Mesendoderm (in vitro differentiated cells): ENCODE measurements at regions not wholly inside any gene's neighbourhood (a gene's known extent, or its start where the extent isn't known, plus 50 kb on each side); places are given as distances from the start of the nearest gene placed in this dataset.
A peak's percentile ranks its signal among the peaks of the same experiment; 100 is the strongest.

Source experiments
- DNase-seq: peaks from one replicate; pipeline ENCODE4 v3.0.0; 2013
- H2AK5ac ChIP-seq: 2 replicates; pipeline ENCODE4 v1.6.1; 2013; ENCODE audit warnings: low read length, inconsistent platforms
- H2BK120ac ChIP-seq: 2 replicates; pipeline ENCODE4 v1.6.1; 2013; ENCODE audit warnings: low read depth, mild to moderate bottlenecking, low read length, moderate library complexity, mixed read lengths
- H2BK15ac ChIP-seq: replicated peaks from 2 replicates; pipeline ENCODE4 v1.6.1; 2013; ENCODE audit warnings: low read depth, mild to moderate bottlenecking, moderate library complexity
- H2BK5ac ChIP-seq: 2 replicates; pipeline ENCODE4 v1.6.1; 2013; ENCODE audit warnings: low read length, inconsistent platforms
- H3K18ac ChIP-seq: 2 replicates; pipeline ENCODE4 v1.6.1; 2013; ENCODE audit warnings: mild to moderate bottlenecking, low read length, mixed read lengths
- H3K23ac ChIP-seq: one replicate; pipeline ENCODE4 v1.6.1; 2013; ENCODE audit warnings: low read length
- H3K27ac ChIP-seq: 2 replicates; pipeline ENCODE4 v1.5.1; 2013; ENCODE audit warnings: low read depth, mild to moderate bottlenecking, inconsistent platforms, low read length, moderate library complexity
- H3K27me3 ChIP-seq: 2 replicates; pipeline ENCODE4 v1.6.1; 2013; ENCODE audit warnings: low read length, control low read depth, mild to moderate bottlenecking, inconsistent platforms; ENCODE audit not compliant: insufficient read depth, poor library complexity
- H3K36me3 ChIP-seq: 2 replicates; pipeline ENCODE4 v1.6.1; 2013; ENCODE audit warnings: low read length, inconsistent platforms; ENCODE audit not compliant: control insufficient read depth, insufficient read depth
- H3K4ac ChIP-seq: one replicate; pipeline ENCODE4 v1.6.1; 2013; ENCODE audit warnings: low read depth, mild to moderate bottlenecking, low read length, moderate library complexity
- H3K4me1 ChIP-seq: 2 replicates; pipeline ENCODE4 v1.6.1; 2013; ENCODE audit warnings: low read depth, low read length, inconsistent platforms; ENCODE audit not compliant: control insufficient read depth
- H3K4me2 ChIP-seq: 2 replicates; pipeline ENCODE4 v1.6.1; 2013; ENCODE audit warnings: low read length
- H3K4me3 ChIP-seq: 2 replicates; pipeline ENCODE4 v1.5.1; 2013; ENCODE audit warnings: mild to moderate bottlenecking, low read length
- H3K56ac ChIP-seq: one replicate; pipeline ENCODE4 v1.6.1; 2013; ENCODE audit warnings: low read length
- H3K79me1 ChIP-seq: 2 replicates; pipeline ENCODE4 v1.6.1; 2013; ENCODE audit warnings: low read length, inconsistent platforms
- H3K79me2 ChIP-seq: 2 replicates; pipeline ENCODE4 v1.6.1; 2013; ENCODE audit warnings: mild to moderate bottlenecking, low read length; ENCODE audit not compliant: control insufficient read depth, insufficient read depth
- H3K9ac ChIP-seq: 2 replicates; pipeline ENCODE4 v1.6.1; 2013; ENCODE audit warnings: low read length, inconsistent platforms
- H4K5ac ChIP-seq: one replicate; pipeline ENCODE4 v1.6.1; 2013; ENCODE audit warnings: low read length
- H4K8ac ChIP-seq: one replicate; pipeline ENCODE4 v1.6.1; 2013; ENCODE audit warnings: low read depth, mild to moderate bottlenecking, control low read depth, low read length, moderate library complexity
- WGBS: extraction: QIAGEN DNeasy Blood & Tissue Kit; methylation state at CpG from one replicate; pipeline ENCODE4 v1.1.7; 2013; ENCODE audit warnings: low lambda C conversion rate, missing lambda C conversion rate; ENCODE audit not compliant: insufficient coverage; ENCODE audit errors: extremely low coverage; 5-methylcytosine and 5-hydroxymethylcytosine counted together

- no peaks in the 10 kb centered on the region for H3K79me1 ChIP-seq
- H3K4me1 ChIP-seq = no peaks in the 10 kb centered on the region
- H3K56ac ChIP-seq = no peak overlapping the region
- H3K4ac ChIP-seq = no peak overlapping the region
- H4K8ac ChIP-seq = no peak overlapping the region
- H3K23ac ChIP-seq = no peak overlapping the region
- no peak overlapping the region for H3K4me2 ChIP-seq
- no peaks in the 10 kb centered on the region for H3K27me3 ChIP-seq
- no peak overlapping the region for H2BK120ac ChIP-seq
- H3K27ac ChIP-seq = no peak overlapping the region
- H3K18ac ChIP-seq = no peak overlapping the region
- DNase-seq = no peak
- no peak overlapping the region for H3K4me3 ChIP-seq
- H4K5ac ChIP-seq = no peak overlapping the region
- H3K9ac ChIP-seq = no peak overlapping the region
- no CpG with 5 or more reads among the region's 10 CpGs for WGBS
- H3K36me3 ChIP-seq = no peaks in the 10 kb centered on the region
- H3K79me2 ChIP-seq = no peaks in the 10 kb centered on the region
- H2BK5ac ChIP-seq = no peak overlapping the region
- H2BK15ac ChIP-seq = no peak overlapping the region
- H2AK5ac ChIP-seq = no peak overlapping the region
These were observed 179.9 kb upstream of the PELI2 start for GRCh38 chr14:55938249-55938791.

GRCh38 chr14:55942076-55942654, 176.0 kb upstream of the PELI2 start:
- H3K27me3 ChIP-seq = no peaks in the 10 kb centered on the region
- no peak overlapping the region for H3K56ac ChIP-seq
- H3K36me3 ChIP-seq = no peaks in the 10 kb centered on the region
- H3K27ac ChIP-seq = no peak overlapping the region
- no peak overlapping the region for H3K4me2 ChIP-seq
- H3K79me1 ChIP-seq = no peaks in the 10 kb centered on the region
- no peak overlapping the region for H3K4ac ChIP-seq
- H3K4me3 ChIP-seq = no peak overlapping the region
- no CpG with 5 or more reads among the region's 4 CpGs for WGBS
- H3K9ac ChIP-seq = no peak overlapping the region
- no peak for DNase-seq
- H3K23ac ChIP-seq = no peak overlapping the region
- no peak overlapping the region for H2BK120ac ChIP-seq
- H3K18ac ChIP-seq = no peak overlapping the region
- H2BK5ac ChIP-seq = no peak overlapping the region
- no peak overlapping the region for H4K5ac ChIP-seq
- no peak overlapping the region for H4K8ac ChIP-seq
- no peak overlapping the region for H2BK15ac ChIP-seq
- no peak overlapping the region for H2AK5ac ChIP-seq
- H3K79me2 ChIP-seq = no peaks in the 10 kb centered on the region
- no peaks in the 10 kb centered on the region for H3K4me1 ChIP-seq

GRCh38 chr14:55942826-55943225, 175.4 kb upstream of the PELI2 start:
- Histone ChIP-seq H3K4ac (no peak overlapping the region), H3K4me1 (no peaks in the 10 kb centered on the region), H3K56ac (no peak overlapping the region), H3K27me3 (no peaks in the 10 kb centered on the region), H4K5ac (no peak overlapping the region), H2AK5ac (no peak overlapping the region), H4K8ac (no peak overlapping the region), H3K27ac (no peak overlapping the region), H3K4me2 (no peak overlapping the region), H2BK5ac (no peak overlapping the region), H3K36me3 (no peaks in the 10 kb centered on the region), H3K79me1 (no peaks in the 10 kb centered on the region), H3K18ac (no peak overlapping the region), H3K4me3 (no peak overlapping the region), H3K9ac (no peak overlapping the region), H2BK120ac (no peak overlapping the region), H3K23ac (no peak overlapping the region), H2BK15ac (no peak overlapping the region), H3K79me2 (no peaks in the 10 kb centered on the region)
- DNase-seq = no peak
- no CpG with 5 or more reads among the region's 1 CpG for WGBS

- no CpG with 5 or more reads among the region's 3 CpGs for WGBS
- no peak for DNase-seq
- Histone ChIP-seq H3K56ac (no peak overlapping the region), H2AK5ac (no peak overlapping the region), H3K4me3 (no peak overlapping the region), H2BK120ac (no peak overlapping the region), H3K9ac (no peak overlapping the region), H3K36me3 (no peaks in the 10 kb centered on the region), H3K4ac (no peak overlapping the region), H2BK5ac (no peak overlapping the region), H3K27ac (no peak overlapping the region), H3K4me2 (no peak overlapping the region), H4K5ac (no peak overlapping the region), H4K8ac (no peak overlapping the region), H3K79me2 (no peaks in the 10 kb centered on the region), H3K18ac (no peak overlapping the region), H3K4me1 (no peaks in the 10 kb centered on the region), H3K79me1 (no peaks in the 10 kb centered on the region), H3K23ac (no peak overlapping the region), H2BK15ac (no peak overlapping the region), H3K27me3 (no peaks in the 10 kb centered on the region)
These were observed 173.5 kb upstream of the PELI2 start for GRCh38 chr14:55944757-55945156.

- Histone ChIP-seq H3K36me3 (no peaks in the 10 kb centered on the region), H2BK120ac (no peak overlapping the region), H2AK5ac (no peak overlapping the region), H3K4me2 (no peak overlapping the region), H3K27ac (no peak overlapping the region), H3K79me1 (no peaks in the 10 kb centered on the region), H3K79me2 (no peaks in the 10 kb centered on the region), H4K5ac (no peak overlapping the region), H3K56ac (no peak overlapping the region), H4K8ac (no peak overlapping the region), H3K4me1 (no peaks in the 10 kb centered on the region), H3K4ac (no peak overlapping the region), H2BK5ac (no peak overlapping the region), H3K4me3 (no peak overlapping the region), H3K23ac (no peak overlapping the region), H3K27me3 (no peaks in the 10 kb centered on the region), H3K18ac (no peak overlapping the region), H3K9ac (no peak overlapping the region), H2BK15ac (no peak overlapping the region)
- no peak for DNase-seq
- no CpG with 5 or more reads among the region's 2 CpGs for WGBS
These were observed 172.0 kb upstream of the PELI2 start for GRCh38 chr14:55946231-55946630.

- H3K9ac ChIP-seq = no peak overlapping the region
- no peak overlapping the region for H3K23ac ChIP-seq
- H3K79me2 ChIP-seq = no peaks in the 10 kb centered on the region
- H3K56ac ChIP-seq = no peak overlapping the region
- H3K36me3 ChIP-seq = no peaks in the 10 kb centered on the region
- H2BK15ac ChIP-seq = no peak overlapping the region
- H4K8ac ChIP-seq = no peak overlapping the region
- no peak overlapping the region for H2BK120ac ChIP-seq
- H3K4me3 ChIP-seq = no peak overlapping the region
- H4K5ac ChIP-seq = no peak overlapping the region
- H3K27ac ChIP-seq = no peak overlapping the region
- no peaks in the 10 kb centered on the region for H3K79me1 ChIP-seq
- H2AK5ac ChIP-seq = no peak overlapping the region
- H3K4me1 ChIP-seq = no peaks in the 10 kb centered on the region
- no peak overlapping the region for H3K4me2 ChIP-seq
- no peak overlapping the region for H3K4ac ChIP-seq
- no peak overlapping the region for H2BK5ac ChIP-seq
- no peaks in the 10 kb centered on the region for H3K27me3 ChIP-seq
- H3K18ac ChIP-seq = no peak overlapping the region
- WGBS = no CpG with 5 or more reads among the region's 3 CpGs
- DNase-seq = peak; percentile 67
These were observed 169.8 kb upstream of the PELI2 start for GRCh38 chr14:55948399-55948798.
